Neural progenitor cell (in vitro differentiated cells): ENCODE measurements at regions not wholly inside any gene's neighbourhood (a gene's known extent, or its start where the extent isn't known, plus 50 kb on each side); places are given as distances from the start of the nearest gene placed in this dataset.

Experiments
- EZH2phosphoT487 ChIP-seq: fragments of 200-600 bp; sonication (generic); IDR thresholded peaks from 2 replicates; pipeline ENCODE4 v1.6.1; 2017; ENCODE audit warnings: antibody characterized with exemption
- TF ChIP-seq, protein P1 (sequence below): fragments of 200-600 bp; sonication (generic); IDR thresholded peaks from 2 replicates; pipeline ENCODE4 v1.5.1; 2017; ENCODE audit warnings: antibody characterized with exemption, mild to moderate bottlenecking

DNA sequence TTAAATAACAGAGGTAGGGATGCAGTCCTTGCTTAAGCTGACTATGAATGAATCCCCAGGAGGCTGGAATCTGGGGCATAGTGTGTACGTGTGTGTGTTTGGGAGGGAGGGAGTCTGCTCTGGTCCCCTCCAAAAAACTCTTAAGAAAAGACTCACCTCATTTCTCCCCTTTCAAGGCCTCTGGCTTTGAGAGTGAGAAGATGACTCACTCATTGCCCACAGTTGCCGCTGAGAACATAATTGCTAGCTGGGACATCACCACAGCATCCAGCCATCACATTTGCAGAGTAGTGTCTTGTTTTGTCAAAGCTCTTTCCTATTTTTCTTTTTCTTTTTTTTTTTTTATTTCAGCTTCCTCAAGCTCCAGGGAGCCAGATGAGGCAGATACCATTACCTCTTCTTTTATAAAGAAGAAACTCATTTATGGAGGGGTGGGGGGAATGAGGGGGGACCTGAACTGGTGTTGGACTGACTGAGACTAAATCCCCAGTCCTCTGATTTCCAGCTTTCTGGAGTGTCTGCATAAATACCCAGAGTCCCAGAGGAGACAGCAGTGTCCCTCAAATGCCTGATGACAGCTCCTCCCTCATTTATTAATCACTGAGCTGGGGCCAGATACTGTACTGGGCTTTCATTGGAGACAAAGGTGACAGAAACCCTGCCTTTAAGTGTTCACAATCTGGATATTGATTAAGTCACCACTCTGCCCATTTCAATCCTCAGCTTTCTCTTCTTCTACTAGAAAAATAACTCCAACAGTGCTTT, 61.9 kb upstream of the LAS1L start:
- TF ChIP-seq, protein P1, sequence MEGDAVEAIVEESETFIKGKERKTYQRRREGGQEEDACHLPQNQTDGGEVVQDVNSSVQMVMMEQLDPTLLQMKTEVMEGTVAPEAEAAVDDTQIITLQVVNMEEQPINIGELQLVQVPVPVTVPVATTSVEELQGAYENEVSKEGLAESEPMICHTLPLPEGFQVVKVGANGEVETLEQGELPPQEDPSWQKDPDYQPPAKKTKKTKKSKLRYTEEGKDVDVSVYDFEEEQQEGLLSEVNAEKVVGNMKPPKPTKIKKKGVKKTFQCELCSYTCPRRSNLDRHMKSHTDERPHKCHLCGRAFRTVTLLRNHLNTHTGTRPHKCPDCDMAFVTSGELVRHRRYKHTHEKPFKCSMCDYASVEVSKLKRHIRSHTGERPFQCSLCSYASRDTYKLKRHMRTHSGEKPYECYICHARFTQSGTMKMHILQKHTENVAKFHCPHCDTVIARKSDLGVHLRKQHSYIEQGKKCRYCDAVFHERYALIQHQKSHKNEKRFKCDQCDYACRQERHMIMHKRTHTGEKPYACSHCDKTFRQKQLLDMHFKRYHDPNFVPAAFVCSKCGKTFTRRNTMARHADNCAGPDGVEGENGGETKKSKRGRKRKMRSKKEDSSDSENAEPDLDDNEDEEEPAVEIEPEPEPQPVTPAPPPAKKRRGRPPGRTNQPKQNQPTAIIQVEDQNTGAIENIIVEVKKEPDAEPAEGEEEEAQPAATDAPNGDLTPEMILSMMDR, result no peak
- TF ChIP-seq EZH2phosphoT487, result no peak
